ENCODE measurements at regions not wholly inside any gene's neighbourhood (a gene's known extent, or its start where the extent isn't known, plus 50 kb on each side); places are given as distances from the start of the nearest gene placed in this dataset.
"Not testable (repeated sequence)": the region's sequence is repeated elsewhere in the genome, so short reads cannot be mapped to it uniquely, and the experiment has no call there.

GRCh38 chr1:191798178-191798577, 360.1 kb upstream of the RGS18 start:
- DNase-seq (ENCODE audit: low read depth, low spot score), result no peak
- Histone ChIP-seq H3K4me3 (ENCODE audit: low read depth, low read length) (no peak overlapping the region), H3K27ac (ENCODE audit: low read depth, low read length) (no peak overlapping the region), H3K27me3 (ENCODE audit: control insufficient read depth, insufficient read depth, low read length) (no peaks in the 10 kb centered on the region), H3K9me3 (ENCODE audit: control insufficient read depth, insufficient read depth, low read length) (no peaks in the 10 kb centered on the region)
- no peak for TF ChIP-seq CTCF (IDR thresholded peaks at IDR 0.05; ENCODE audit: low read depth, low read length)
- ChIA-PET CTCF (no interaction called here), POLR2A (no interaction called here)

GRCh38 chr1:191804311-191804710, 354.0 kb upstream of the RGS18 start:
- no peak for DNase-seq (ENCODE audit: low read depth, low spot score)
- Histone ChIP-seq H3K27me3 (ENCODE audit: control insufficient read depth, insufficient read depth, low read length) (no peaks in the 10 kb centered on the region), H3K9me3 (ENCODE audit: control insufficient read depth, insufficient read depth, low read length) (no peaks in the 10 kb centered on the region), H3K4me3 (ENCODE audit: low read depth, low read length) (no peak overlapping the region), H3K27ac (ENCODE audit: low read depth, low read length) (no peak overlapping the region)
- POLR2A ChIA-PET, result no interaction called here
- CTCF ChIA-PET, result no interaction called here
- TF ChIP-seq CTCF (IDR thresholded peaks at IDR 0.05; ENCODE audit: low read depth, low read length), result no peak

GRCh38 chr1:191813593-191813992, 344.7 kb upstream of the RGS18 start:
- DNase-seq (ENCODE audit: low read depth, low spot score); H3K9me3 ChIP-seq (ENCODE audit: control insufficient read depth, insufficient read depth, low read length); POLR2A ChIA-PET: not testable (repeated sequence)

GRCh38 chr1:191818198-191818597, 340.1 kb upstream of the RGS18 start:
- TF ChIP-seq CTCF (IDR thresholded peaks at IDR 0.05; ENCODE audit: low read depth, low read length), result no peak
- ChIA-PET CTCF (no interaction called here), POLR2A (no interaction called here)
- no peak overlapping the region for H3K4me3 ChIP-seq (ENCODE audit: low read depth, low read length)
- no peak for DNase-seq (ENCODE audit: low read depth, low spot score)
- no peaks in the 10 kb centered on the region for H3K27me3 ChIP-seq (ENCODE audit: control insufficient read depth, insufficient read depth, low read length)
- H3K27ac ChIP-seq (ENCODE audit: low read depth, low read length), result no peak overlapping the region
- H3K9me3 ChIP-seq (ENCODE audit: control insufficient read depth, insufficient read depth, low read length), result no peaks in the 10 kb centered on the region

More at GRCh38 chr1:191813593-191813992, 344.7 kb upstream of the RGS18 start:
- H3K27me3 ChIP-seq (ENCODE audit: control insufficient read depth, insufficient read depth, low read length); H3K4me3 ChIP-seq (ENCODE audit: low read depth, low read length); CTCF ChIA-PET; H3K27ac ChIP-seq (ENCODE audit: low read depth, low read length): not testable (repeated sequence)

- CTCF ChIA-PET, result no interaction called here
- Histone ChIP-seq H3K4me3 (ENCODE audit: low read depth, low read length) (no peak overlapping the region), H3K27ac (ENCODE audit: low read depth, low read length) (no peak overlapping the region), H3K27me3 (ENCODE audit: control insufficient read depth, insufficient read depth, low read length) (no peaks in the 10 kb centered on the region), H3K9me3 (ENCODE audit: control insufficient read depth, insufficient read depth, low read length) (no peaks in the 10 kb centered on the region)
- POLR2A ChIA-PET, result no interaction called here
- TF ChIP-seq CTCF (IDR thresholded peaks at IDR 0.05; ENCODE audit: low read depth, low read length), result no peak
- DNase-seq (ENCODE audit: low read depth, low spot score), result no peak
Observed at GRCh38 chr1:191831572-191831971, 326.7 kb upstream of the RGS18 start.

GRCh38 chr1:191839891-191840290, 318.4 kb upstream of the RGS18 start:
- H3K27ac ChIP-seq (ENCODE audit: low read depth, low read length), result no peak overlapping the region
- no peak overlapping the region for H3K4me3 ChIP-seq (ENCODE audit: low read depth, low read length)
- DNase-seq (ENCODE audit: low read depth, low spot score), result peak; percentile 13
- ChIA-PET POLR2A (no interaction called here), CTCF (no interaction called here)
- no peaks in the 10 kb centered on the region for H3K27me3 ChIP-seq (ENCODE audit: control insufficient read depth, insufficient read depth, low read length)
- H3K9me3 ChIP-seq (ENCODE audit: control insufficient read depth, insufficient read depth, low read length), result no peaks in the 10 kb centered on the region
- TF ChIP-seq CTCF (IDR thresholded peaks at IDR 0.05; ENCODE audit: low read depth, low read length), result no peak
